Activated T-helper 17 cell treated with anti-CD3 and anti-CD28 coated beads, Interleukin-2, amount 50 U/mL, for 72 hours (primary cell): ENCODE measurements at regions not wholly inside any gene's neighbourhood (a gene's known extent, or its start where the extent isn't known, plus 50 kb on each side); places are given as distances from the start of the nearest gene placed in this dataset.
"Not testable (repeated sequence)": the region's sequence is repeated elsewhere in the genome, so short reads cannot be mapped to it uniquely, and the experiment has no call there.

Experiments
- ATAC-seq: fragments of 150-1000 bp; cut with Tn5 transposase; replicated peaks from 2 replicates; pipeline ENCODE4 v1.10.0; 2021; ENCODE audit warnings: mild to moderate bottlenecking, moderate library complexity
- H3K27ac Mint-ChIP-seq: one replicate; pipeline ENCODE4 v1.8.0; 2022; ENCODE audit warnings: mixed read lengths
- H3K27me3 Mint-ChIP-seq: one replicate; pipeline ENCODE4 v1.8.0; 2022; ENCODE audit warnings: mixed read lengths
- H3K36me3 Mint-ChIP-seq: one replicate; pipeline ENCODE4 v1.8.0; 2022; ENCODE audit warnings: low read depth, mild to moderate bottlenecking, mixed read lengths
- H3K4me1 Mint-ChIP-seq: one replicate; pipeline ENCODE4 v1.8.0; 2022; ENCODE audit warnings: mixed read lengths
- H3K4me3 Mint-ChIP-seq: one replicate; pipeline ENCODE4 v1.8.0; 2022; ENCODE audit warnings: mild to moderate bottlenecking, mixed read lengths
- H3K9me3 Mint-ChIP-seq: one replicate; pipeline ENCODE4 v1.8.0; 2022; ENCODE audit warnings: mixed read lengths

DNA sequence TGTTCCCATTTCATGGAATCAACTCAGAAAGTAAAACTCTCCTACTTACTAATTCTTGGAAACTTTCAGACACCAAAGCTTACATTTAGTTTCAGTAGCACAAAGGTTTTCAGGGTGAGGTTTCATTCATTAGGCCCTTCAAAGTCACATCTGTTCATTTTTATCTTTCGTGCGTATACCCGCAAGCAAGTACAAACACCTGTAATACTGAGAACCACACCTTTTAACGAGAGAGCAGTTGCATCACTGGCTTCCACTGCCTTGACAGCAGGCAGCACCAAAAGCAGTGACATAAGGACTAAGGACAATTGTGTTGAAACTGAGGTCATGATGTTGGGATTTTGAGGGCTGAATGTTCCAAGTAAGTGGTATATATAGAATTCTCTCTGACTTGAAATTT lies 60.5 kb downstream of the GOLGA6L22 start:
- not testable (repeated sequence) for H3K36me3 Mint-ChIP-seq, H3K9me3 Mint-ChIP-seq, H3K4me1 Mint-ChIP-seq, H3K27ac Mint-ChIP-seq, H3K27me3 Mint-ChIP-seq, H3K4me3 Mint-ChIP-seq
- ATAC-seq = peak; percentile 67

DNA sequence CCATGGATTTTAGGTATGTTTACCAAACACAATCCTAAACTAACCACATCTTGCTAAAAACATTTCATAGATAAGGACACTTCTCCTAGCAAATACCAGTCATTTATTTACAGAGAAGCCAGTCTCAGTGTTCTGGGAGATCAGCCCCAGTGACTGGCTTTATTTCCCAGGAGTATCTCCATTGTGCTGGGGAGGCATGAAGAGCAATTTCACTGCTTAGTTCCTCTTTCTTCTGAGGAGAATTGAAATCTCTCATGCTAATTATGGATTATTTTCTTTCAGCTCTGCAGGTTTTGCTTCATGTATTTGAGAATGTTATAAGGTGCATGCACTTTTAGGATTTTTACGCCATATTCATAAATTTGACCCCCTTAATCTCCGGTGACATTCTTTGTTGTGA lies 67.8 kb downstream of the GOLGA6L22 start:
- not testable (repeated sequence) for H3K9me3 Mint-ChIP-seq, ATAC-seq, H3K36me3 Mint-ChIP-seq, H3K27me3 Mint-ChIP-seq, H3K4me3 Mint-ChIP-seq, H3K27ac Mint-ChIP-seq, H3K4me1 Mint-ChIP-seq

DNA sequence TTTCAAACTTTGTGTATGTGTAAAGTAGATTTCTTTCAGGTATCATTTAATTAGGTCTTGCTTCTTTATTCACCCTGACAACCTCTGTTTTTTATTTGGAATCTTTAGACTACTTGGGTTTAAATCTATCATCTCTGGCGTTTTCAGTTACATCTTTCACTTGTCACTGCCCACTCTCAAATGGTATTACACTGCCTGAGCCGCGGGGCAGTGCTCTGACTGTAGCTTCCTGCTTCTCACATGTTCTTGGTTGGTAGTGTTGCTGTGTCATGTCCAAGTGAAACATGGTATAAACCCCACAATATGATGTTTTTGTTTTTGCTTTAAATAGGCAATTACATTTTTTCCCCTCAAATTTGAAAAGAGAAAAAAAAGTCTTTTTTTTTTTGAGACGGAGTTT lies 68.3 kb downstream of the GOLGA6L22 start:
- H3K4me1 Mint-ChIP-seq, ATAC-seq, H3K27ac Mint-ChIP-seq, H3K4me3 Mint-ChIP-seq, H3K36me3 Mint-ChIP-seq, H3K27me3 Mint-ChIP-seq, H3K9me3 Mint-ChIP-seq: not testable (repeated sequence)

DNA sequence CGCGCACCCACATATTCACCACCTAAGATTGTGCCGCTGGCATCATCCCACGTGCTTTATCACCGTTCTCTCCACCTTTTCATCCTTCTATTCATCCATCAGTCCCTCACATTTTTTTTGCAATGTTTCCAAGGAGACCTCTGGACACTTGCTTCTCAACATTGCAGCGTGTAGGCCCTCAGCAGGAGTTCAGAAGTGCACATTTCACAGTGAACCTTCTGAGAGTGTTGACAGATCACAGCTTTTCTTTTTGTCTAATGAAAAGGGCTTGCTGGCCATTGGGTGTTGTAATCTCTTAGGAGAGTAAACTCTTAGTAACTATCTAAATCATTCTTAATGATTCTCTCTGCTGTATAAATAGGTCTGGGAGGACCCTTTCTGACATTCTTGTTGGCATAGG lies 70.5 kb downstream of the GOLGA6L22 start:
- H3K27ac Mint-ChIP-seq, H3K4me1 Mint-ChIP-seq, H3K36me3 Mint-ChIP-seq, H3K4me3 Mint-ChIP-seq, ATAC-seq, H3K27me3 Mint-ChIP-seq, H3K9me3 Mint-ChIP-seq: not testable (repeated sequence)

GRCh38 chr15:22559701-22560100 lies 101.0 kb downstream of the GOLGA6L22 start:
- H3K27ac Mint-ChIP-seq, H3K4me3 Mint-ChIP-seq, ATAC-seq, H3K4me1 Mint-ChIP-seq, H3K36me3 Mint-ChIP-seq, H3K27me3 Mint-ChIP-seq, H3K9me3 Mint-ChIP-seq: not testable (repeated sequence)

GRCh38 chr15:22561716-22562115 lies 103.0 kb downstream of the GOLGA6L22 start:
- ATAC-seq, H3K9me3 Mint-ChIP-seq, H3K36me3 Mint-ChIP-seq, H3K27me3 Mint-ChIP-seq, H3K4me3 Mint-ChIP-seq, H3K4me1 Mint-ChIP-seq, H3K27ac Mint-ChIP-seq: not testable (repeated sequence)

DNA sequence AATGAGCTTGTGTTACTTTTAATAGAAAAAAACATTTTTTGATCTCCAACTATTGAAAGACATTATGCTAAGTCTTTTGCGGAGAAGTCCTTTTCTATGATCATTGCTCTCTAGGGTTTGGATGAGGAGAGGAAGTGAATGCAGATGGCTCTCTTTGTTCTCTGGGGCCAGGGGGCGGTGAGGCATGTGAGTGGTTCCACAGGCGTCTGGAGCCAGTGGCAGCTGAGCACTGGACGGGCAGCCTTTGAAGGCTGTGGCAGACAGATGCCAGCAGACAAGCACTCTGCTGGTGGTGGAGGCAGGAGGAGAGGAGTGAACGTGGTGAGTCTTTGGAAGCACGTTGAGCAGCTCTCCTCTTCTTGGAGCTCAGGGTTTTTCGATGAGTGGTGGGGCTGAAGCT lies 107.8 kb downstream of the GOLGA6L22 start:
- not testable (repeated sequence) for H3K27me3 Mint-ChIP-seq, H3K4me1 Mint-ChIP-seq, H3K27ac Mint-ChIP-seq, H3K9me3 Mint-ChIP-seq, H3K4me3 Mint-ChIP-seq, ATAC-seq, H3K36me3 Mint-ChIP-seq

DNA sequence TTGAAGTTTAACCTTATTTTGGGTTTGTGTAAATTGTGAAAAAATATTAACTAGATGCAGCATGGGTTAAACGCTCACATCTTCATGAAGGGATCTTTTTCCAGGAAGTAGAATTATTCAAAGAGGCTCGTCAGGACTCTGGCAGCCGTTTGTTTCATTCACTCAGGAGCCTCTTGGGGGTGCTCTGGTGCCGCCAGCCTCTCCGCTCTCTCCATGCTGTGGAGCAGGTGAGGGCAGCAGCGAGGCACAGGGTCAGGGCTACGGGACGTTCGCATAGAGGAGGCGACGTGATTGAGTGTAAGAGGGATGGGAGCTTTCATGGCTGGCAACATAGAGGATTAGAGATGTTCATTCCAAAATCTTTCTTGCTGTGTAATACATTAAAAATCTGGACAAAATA lies 110.8 kb downstream of the GOLGA6L22 start:
- not testable (repeated sequence) for H3K4me1 Mint-ChIP-seq, H3K4me3 Mint-ChIP-seq, H3K27me3 Mint-ChIP-seq, H3K27ac Mint-ChIP-seq, ATAC-seq, H3K36me3 Mint-ChIP-seq, H3K9me3 Mint-ChIP-seq

DNA sequence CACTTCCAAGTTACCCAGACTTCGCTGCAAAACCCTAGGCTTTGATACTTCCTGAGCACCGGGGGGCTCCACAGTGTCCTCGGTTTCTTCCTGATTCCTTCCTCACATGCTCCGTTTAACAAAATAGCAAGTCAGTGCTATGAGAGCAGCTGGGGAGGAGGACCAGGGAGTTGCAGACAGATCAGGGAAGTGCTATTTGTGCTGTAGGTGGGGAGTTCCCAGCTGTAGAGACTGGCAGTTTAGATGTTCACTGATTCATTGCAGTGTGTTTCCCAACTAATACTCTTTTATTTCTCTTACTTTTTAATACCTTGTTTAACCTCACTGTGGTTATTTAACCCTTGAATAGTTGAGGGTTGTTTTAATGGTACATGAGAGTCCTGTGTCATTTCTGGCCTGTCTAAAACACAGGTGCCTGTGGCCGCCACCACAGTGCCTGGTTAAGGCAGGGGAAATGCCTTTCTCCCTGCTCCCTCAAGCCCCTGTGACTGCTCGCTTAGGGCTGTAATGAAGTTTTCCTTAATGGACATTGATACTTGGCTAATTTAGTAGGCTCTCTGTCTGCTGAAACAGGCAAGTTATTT lies 113.5 kb downstream of the GOLGA6L22 start:
- ATAC-seq, H3K27me3 Mint-ChIP-seq, H3K4me1 Mint-ChIP-seq, H3K27ac Mint-ChIP-seq, H3K9me3 Mint-ChIP-seq, H3K36me3 Mint-ChIP-seq, H3K4me3 Mint-ChIP-seq: not testable (repeated sequence)

DNA sequence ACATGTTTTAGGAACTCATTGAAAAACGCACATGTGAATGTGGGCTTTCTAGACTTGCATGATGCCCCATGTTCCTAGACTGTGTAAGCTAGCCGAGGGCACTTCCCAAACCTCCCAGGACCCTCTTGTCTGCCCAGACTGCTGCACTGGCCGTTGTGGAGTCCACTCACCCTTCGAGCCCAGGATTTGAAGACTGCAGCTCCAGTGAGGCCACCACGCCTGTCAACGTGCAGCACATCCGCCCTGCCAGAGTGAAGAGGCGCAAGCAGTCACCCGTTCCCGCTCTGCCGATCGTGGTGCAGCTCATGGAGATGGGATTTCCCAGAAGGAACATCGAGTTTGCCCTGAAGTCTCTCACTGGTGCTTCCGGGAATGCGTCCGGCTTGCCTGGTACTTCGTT lies 114.1 kb downstream of the GOLGA6L22 start:
- not testable (repeated sequence) for H3K36me3 Mint-ChIP-seq, ATAC-seq, H3K4me3 Mint-ChIP-seq, H3K9me3 Mint-ChIP-seq, H3K4me1 Mint-ChIP-seq, H3K27ac Mint-ChIP-seq, H3K27me3 Mint-ChIP-seq

- H3K36me3 Mint-ChIP-seq, H3K27me3 Mint-ChIP-seq, H3K27ac Mint-ChIP-seq, H3K9me3 Mint-ChIP-seq, H3K4me1 Mint-ChIP-seq, H3K4me3 Mint-ChIP-seq: not testable (repeated sequence)
- ATAC-seq = peak; percentile 70
These were observed 119.1 kb downstream of the GOLGA6L22 start for GRCh38 chr15:22577828-22578227.

DNA sequence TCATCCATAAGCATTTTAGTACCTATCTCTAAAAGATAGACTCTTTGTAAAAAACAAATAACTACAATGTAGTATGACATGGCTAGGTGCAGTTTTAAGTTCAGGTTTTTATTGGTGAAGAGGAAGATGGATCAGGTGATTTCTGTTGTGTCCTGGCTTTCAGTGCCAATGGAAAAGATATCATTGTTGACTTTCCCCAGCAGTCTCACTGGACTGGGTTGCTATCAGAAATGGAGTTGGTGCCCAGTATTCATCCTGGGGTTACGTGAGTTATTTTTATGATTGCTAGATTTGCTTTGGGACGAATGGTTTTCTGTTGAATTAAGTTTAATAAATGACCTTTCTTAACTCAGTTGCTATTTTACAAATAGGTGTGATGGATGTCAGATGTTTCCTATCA lies 120.5 kb downstream of the GOLGA6L22 start:
- not testable (repeated sequence) for H3K36me3 Mint-ChIP-seq, H3K9me3 Mint-ChIP-seq, H3K27me3 Mint-ChIP-seq, ATAC-seq, H3K4me1 Mint-ChIP-seq, H3K4me3 Mint-ChIP-seq, H3K27ac Mint-ChIP-seq

DNA sequence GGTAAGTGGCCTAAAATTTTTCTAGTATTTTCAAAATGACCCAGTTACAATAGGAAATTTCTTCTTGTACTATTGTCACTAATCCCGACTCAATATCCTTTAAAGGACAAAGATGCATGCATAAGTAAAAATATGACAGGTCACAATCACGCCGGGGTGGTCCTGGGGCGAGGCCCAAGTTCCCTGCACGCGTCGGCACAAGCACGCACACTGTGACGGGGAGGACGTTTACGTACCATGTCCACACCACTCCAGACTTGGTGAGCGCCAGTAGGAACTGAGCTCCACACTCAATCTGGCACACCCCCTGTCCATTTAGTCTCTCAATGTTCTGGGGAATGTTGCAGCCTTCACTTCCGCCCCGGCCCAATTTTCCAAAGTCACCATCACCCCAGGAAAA lies 128.7 kb downstream of the GOLGA6L22 start:
- not testable (repeated sequence) for H3K36me3 Mint-ChIP-seq, H3K27me3 Mint-ChIP-seq, H3K4me3 Mint-ChIP-seq, H3K4me1 Mint-ChIP-seq, ATAC-seq, H3K9me3 Mint-ChIP-seq, H3K27ac Mint-ChIP-seq

DNA sequence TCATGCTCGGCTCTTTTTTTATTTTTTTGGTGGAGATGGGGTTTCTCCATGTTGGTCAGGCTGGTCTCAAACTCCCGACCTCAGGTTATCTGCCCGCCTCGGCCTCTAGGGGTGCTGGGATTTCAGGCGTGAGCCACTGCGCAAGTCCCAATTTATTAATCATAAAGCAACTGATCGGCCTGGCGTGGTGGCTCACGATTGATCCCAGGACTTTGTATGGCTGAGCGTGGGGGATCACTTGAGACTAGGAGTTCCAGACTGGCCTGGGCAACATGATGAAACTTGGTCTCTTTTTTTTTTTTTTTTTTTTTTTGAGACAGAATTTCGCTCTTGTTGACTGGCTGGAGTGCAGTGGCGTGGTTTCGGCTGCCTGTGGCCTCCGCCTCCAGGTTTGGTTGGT lies 139.8 kb downstream of the GOLGA6L22 start:
- not testable (repeated sequence) for H3K27ac Mint-ChIP-seq, H3K36me3 Mint-ChIP-seq, ATAC-seq, H3K27me3 Mint-ChIP-seq, H3K9me3 Mint-ChIP-seq, H3K4me1 Mint-ChIP-seq, H3K4me3 Mint-ChIP-seq

DNA sequence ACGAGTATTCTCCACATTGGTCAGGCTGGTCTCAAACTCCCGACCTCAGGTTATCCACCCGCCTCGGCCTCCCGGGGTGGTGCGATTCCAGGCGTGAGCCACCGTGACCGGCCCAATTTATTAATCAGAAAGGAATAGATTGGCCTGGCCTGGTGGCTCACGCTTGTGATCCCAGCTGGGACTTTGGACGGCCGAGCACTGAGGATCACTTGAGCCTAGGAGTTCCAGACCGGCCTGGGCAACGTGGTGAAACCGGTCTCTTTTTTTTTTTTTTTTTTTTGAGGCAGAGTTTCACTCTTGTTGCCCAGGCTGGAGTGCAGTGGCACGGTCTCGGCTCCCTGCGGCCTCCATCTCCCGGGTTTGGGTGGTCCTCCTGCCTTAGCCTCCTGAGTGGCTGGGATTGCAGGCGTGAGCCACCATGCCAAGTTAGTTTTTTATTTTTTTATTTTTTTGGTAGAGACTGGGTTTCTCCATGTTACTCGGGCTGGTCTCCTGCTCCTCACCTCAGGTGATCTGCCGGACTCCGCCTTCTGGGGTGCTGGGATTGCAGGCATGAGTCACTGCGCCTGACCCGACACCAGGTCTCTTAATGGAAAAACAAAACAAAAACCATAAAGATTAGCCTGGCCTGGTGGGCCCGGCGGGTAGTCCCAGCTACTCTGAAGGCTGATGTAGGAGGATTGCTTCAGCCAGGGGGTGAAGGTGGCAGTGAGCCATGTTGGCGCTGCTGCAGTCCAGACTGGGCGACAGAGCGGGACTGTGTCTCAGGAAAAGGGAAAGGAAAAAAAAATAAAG lies 141.0 kb downstream of the GOLGA6L22 start:
- not testable (repeated sequence) for H3K27me3 Mint-ChIP-seq, H3K27ac Mint-ChIP-seq, ATAC-seq, H3K4me1 Mint-ChIP-seq, H3K36me3 Mint-ChIP-seq, H3K9me3 Mint-ChIP-seq, H3K4me3 Mint-ChIP-seq

DNA sequence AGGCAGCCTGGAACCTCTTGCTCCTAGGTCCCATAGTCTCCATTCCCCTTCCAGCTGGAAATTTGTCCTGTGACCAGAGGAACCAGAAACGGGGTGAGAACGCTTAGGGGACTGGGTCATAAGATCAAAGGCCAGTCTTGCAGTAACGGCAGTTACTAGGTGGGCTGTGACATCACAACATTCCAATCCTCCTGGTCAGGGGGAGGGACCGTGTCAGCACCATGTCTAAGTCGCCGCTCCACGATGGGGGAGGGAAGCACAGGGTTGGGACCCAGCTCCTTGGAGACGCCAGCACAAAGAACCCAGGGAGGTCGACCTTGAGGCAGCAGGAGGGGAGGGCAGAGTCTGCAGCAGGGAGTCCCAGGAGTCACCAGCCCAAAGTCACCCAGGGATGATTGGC lies 158.3 kb downstream of the GOLGA6L22 start:
- not testable (repeated sequence) for H3K27me3 Mint-ChIP-seq, ATAC-seq, H3K4me1 Mint-ChIP-seq, H3K9me3 Mint-ChIP-seq, H3K27ac Mint-ChIP-seq, H3K36me3 Mint-ChIP-seq, H3K4me3 Mint-ChIP-seq
